Activated CD8-positive, alpha-beta memory T cell treated with anti-CD3 and anti-CD28 coated beads for 48 hours (primary cell): ENCODE measurements at regions not wholly inside any gene's neighbourhood (a gene's known extent, or its start where the extent isn't known, plus 50 kb on each side); places are given as distances from the start of the nearest gene placed in this dataset.
"Not testable (repeated sequence)": the region's sequence is repeated elsewhere in the genome, so short reads cannot be mapped to it uniquely, and the experiment has no call there.

Experiments used
- DNase-seq, 3 experiments: peaks; one replicate each; pipeline ENCODE4 v3.0.0-alpha.2; 2020; ENCODE audit warnings: low read depth in 2 of 3, low spot score in 2 of 3

- DNase-seq: no peak
Measured at GRCh38 chr4:180999217-180999616, 1244.0 kb upstream of the TENM3 start.

GRCh38 chr4:181004056-181004455, 1239.1 kb upstream of the TENM3 start:
- no peak for DNase-seq

- DNase-seq: no peak
Measured at GRCh38 chr4:181006499-181007260, 1236.5 kb upstream of the TENM3 start.

GRCh38 chr4:181007751-181008150, 1235.5 kb upstream of the TENM3 start:
- no peak for DNase-seq

- DNase-seq: no peak
Measured at GRCh38 chr4:181008164-181008563, 1235.0 kb upstream of the TENM3 start.

GRCh38 chr4:181013162-181013561, 1230.0 kb upstream of the TENM3 start:
- no peak for DNase-seq

- no peak for DNase-seq
Measured at GRCh38 chr4:181017038-181017437, 1226.2 kb upstream of the TENM3 start.

- no peak for DNase-seq
Measured at GRCh38 chr4:181018472-181018871, 1224.7 kb upstream of the TENM3 start.

GRCh38 chr4:181018913-181019312, 1224.3 kb upstream of the TENM3 start:
- no peak for DNase-seq

GRCh38 chr4:181020456-181020855, 1222.7 kb upstream of the TENM3 start:
- DNase-seq: no peak

- no peak for DNase-seq
Measured at GRCh38 chr4:181021213-181021612, 1222.0 kb upstream of the TENM3 start.

GRCh38 chr4:181030135-181030921, 1212.9 kb upstream of the TENM3 start:
- DNase-seq: not testable (repeated sequence)

- DNase-seq: no peak
Measured at GRCh38 chr4:181030961-181031360, 1212.2 kb upstream of the TENM3 start.

GRCh38 chr4:181043486-181043885, 1199.7 kb upstream of the TENM3 start:
- no peak for DNase-seq

GRCh38 chr4:181046809-181047208, 1196.4 kb upstream of the TENM3 start:
- no peak for DNase-seq

- DNase-seq: no peak
Measured at GRCh38 chr4:181051931-181052330, 1191.3 kb upstream of the TENM3 start.

GRCh38 chr4:181061787-181062186, 1181.4 kb upstream of the TENM3 start:
- DNase-seq: no peak

GRCh38 chr4:181063212-181063611, 1180.0 kb upstream of the TENM3 start:
- no peak for DNase-seq

- DNase-seq: no peak
Measured at GRCh38 chr4:181077341-181077740, 1165.9 kb upstream of the TENM3 start.

GRCh38 chr4:181078196-181078595, 1165.0 kb upstream of the TENM3 start:
- no peak for DNase-seq

- no peak for DNase-seq
Measured at GRCh38 chr4:181083757-181084361, 1159.3 kb upstream of the TENM3 start.

GRCh38 chr4:181085557-181085956, 1157.6 kb upstream of the TENM3 start:
- DNase-seq: no peak
